ENCODE measurements at regions not wholly inside any gene's neighbourhood (a gene's known extent, or its start where the extent isn't known, plus 50 kb on each side); places are given as distances from the start of the nearest gene placed in this dataset.

GRCh38 chr17:13736916-13737315, 135.2 kb upstream of the HS3ST3A1 start:
- Histone ChIP-seq H2BK15ac (ENCODE audit: low read length) (no peak overlapping the region), H3K4me1 (replicated peaks in 1 of 4; ENCODE audit: control insufficient read depth in 3 of 4, insufficient read depth in 4 of 4, low read length in 3 of 4) (no peaks in the 10 kb centered on the region), H2BK5ac (ENCODE audit: low read depth, low read length) (no peak overlapping the region), H3K23me2 (ENCODE audit: low read depth, low read length) (no peaks in the 10 kb centered on the region), H3K36me3 (ENCODE audit: control insufficient read depth in 2 of 4, insufficient read depth in 4 of 4, low read length in 3 of 4) (no peaks in the 10 kb centered on the region; a peak in 1 of 8 replicates), H2BK120ac (replicated peaks; ENCODE audit: low read depth, low read length) (no peak overlapping the region), H3K27ac (ENCODE audit: low read depth, low read length) (no peak overlapping the region), H4K8ac (ENCODE audit: extremely low read depth, insufficient read depth, low read length) (no peak overlapping the region), H3K4ac (replicated peaks; ENCODE audit: insufficient read length, low read depth, low read length) (no peak overlapping the region), H3K9ac (replicated peaks in 1 of 4; ENCODE audit: extremely low read depth in 1 of 4, low read depth in 3 of 4, low read length in 3 of 4) (no peak overlapping the region), H3K18ac (ENCODE audit: extremely low read depth, low read length) (no peak overlapping the region), H3K23ac (ENCODE audit: insufficient read length) (no peak overlapping the region), H4K5ac (ENCODE audit: insufficient read length, low read depth, low read length) (no peak overlapping the region), H3K9me3 (ENCODE audit: insufficient read depth in 2 of 2, low read depth in 1 of 2, low read length in 1 of 2) (peaks cover 6 to 13% of the 10 kb centered on the region in 2 experiments; a peak in 3 of 4 replicates), H3K79me1 (ENCODE audit: low read depth, low read length) (no peaks in the 10 kb centered on the region), H3K79me2 (ENCODE audit: control insufficient read depth in 1 of 2, insufficient read depth in 2 of 2, low read length in 2 of 2) (no peaks in the 10 kb centered on the region), H2AK5ac (ENCODE audit: low read depth, low read length) (no peak overlapping the region), H2BK20ac (ENCODE audit: low read length) (no peak overlapping the region), H3K14ac (ENCODE audit: insufficient read length) (no peak overlapping the region), H2AFZ (ENCODE audit: low read length) (no peak overlapping the region), H2BK12ac (ENCODE audit: low read depth, low read length) (no peak overlapping the region), H3K56ac (replicated peaks; ENCODE audit: insufficient read length, low read depth, low read length) (no peak overlapping the region), H3K4me2 (ENCODE audit: insufficient read depth in 1 of 2, low read depth in 2 of 2, low read length in 2 of 2) (no peak overlapping the region), H3K4me3 (ENCODE audit: extremely low read depth in 1 of 4, insufficient read depth in 2 of 4, low read depth in 3 of 4, low read length in 4 of 4) (no peak overlapping the region), H3K27me3 (replicated peaks in 1 of 4; ENCODE audit: control insufficient read depth in 3 of 4, extremely low read depth in 1 of 4, insufficient read depth in 3 of 4, low read length in 3 of 4) (no peaks in the 10 kb centered on the region), H4K20me1 (replicated peaks in 1 of 2; ENCODE audit: control insufficient read depth in 1 of 2, insufficient read depth in 2 of 2, low read length in 2 of 2) (no peaks in the 10 kb centered on the region), H4K91ac (replicated peaks; ENCODE audit: insufficient read length, low read length) (no peak overlapping the region)
- TF ChIP-seq TBP (IDR thresholded peaks at IDR 0.05; ENCODE audit: low read depth, low read length) (no peak), POU5F1 (IDR thresholded peaks at IDR 0.05; ENCODE audit: low read depth, low read length) (no peak), CHD1 (IDR thresholded peaks at IDR 0.05; ENCODE audit: low read depth, low read length) (no peak), JUND (IDR thresholded peaks at IDR 0.05; ENCODE audit: low read length) (no peak), CEBPB (IDR thresholded peaks at IDR 0.05; ENCODE audit: low read depth, low read length) (no peak), TAF1 (IDR thresholded peaks at IDR 0.05; ENCODE audit: low read depth, low read length) (no peak), YY1 (IDR thresholded peaks at IDR 0.05; ENCODE audit: low read depth, low read length) (no peak)
- TF ChIP-seq, protein P1, sequence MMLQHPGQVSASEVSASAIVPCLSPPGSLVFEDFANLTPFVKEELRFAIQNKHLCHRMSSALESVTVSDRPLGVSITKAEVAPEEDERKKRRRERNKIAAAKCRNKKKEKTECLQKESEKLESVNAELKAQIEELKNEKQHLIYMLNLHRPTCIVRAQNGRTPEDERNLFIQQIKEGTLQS (IDR thresholded peaks at IDR 0.05; ENCODE audit: insufficient read depth, low read depth, low read length) = no peak
- POLR2A ChIA-PET (ENCODE audit: partially characterized antibody) = no interaction called here
- FAIRE-seq (no peak), DNase-seq (ENCODE audit: low read depth in 1 of 2, low spot score in 2 of 2) (no peak)
- CTCF ChIA-PET (ENCODE audit: partially characterized antibody) = no interaction called here

Data from H1 (cell line).